ENCODE measurements at regions not wholly inside any gene's neighbourhood (a gene's known extent, or its start where the extent isn't known, plus 50 kb on each side); places are given as distances from the start of the nearest gene placed in this dataset.
"Not testable (repeated sequence)": the region's sequence is repeated elsewhere in the genome, so short reads cannot be mapped to it uniquely, and the experiment has no call there.

- intact Hi-C loops (cut with micrococcal nuclease; ENCODE audit: unreplicated experiment), result no loop called here
- no peak for DNase-seq (ENCODE audit: low spot score)
- Histone ChIP-seq H3K27me3 (replicated peaks; ENCODE audit: insufficient read depth, low read depth, low read length, poor library complexity) (no peaks in the 10 kb centered on the region), H3K4me3 (ENCODE audit: low read depth, low read length, poor library complexity, severe bottlenecking) (no peak overlapping the region), H3K9me3 (ENCODE audit: low read depth, low read length, poor library complexity, severe bottlenecking) (no peaks in the 10 kb centered on the region), H3K4me1 (ENCODE audit: insufficient read depth, low read length, poor library complexity, severe bottlenecking) (peaks cover 16% of the 10 kb centered on the region), H3K27ac (ENCODE audit: low read depth, low read length, poor library complexity, severe bottlenecking) (no peak overlapping the region), H3K36me3 (ENCODE audit: insufficient read depth, low read length, poor library complexity, severe bottlenecking) (no peaks in the 10 kb centered on the region)
- POLR2A ChIA-PET (ENCODE audit: low non-redundant PET), result interaction anchor here (0.6 kb wide), 1 partner anchor 10 kb away, joined by 4 read pairs; no protein-coding TSS in a partner anchor
- no TSS peak for BruUV-seq (replicated peaks)
- CTCF ChIA-PET, result interaction anchor here (0.6 to 0.7 kb wide), 2 partner anchors 45 to 904 kb away, joined by 4 to 5 read pairs; no protein-coding TSS in a partner anchor
- TF ChIP-seq CTCF (conservative IDR thresholded peaks at IDR 0.05; ENCODE audit: low read depth, low read length) (no peak), EZH2 (IDR thresholded peaks at IDR 0.05; ENCODE audit: borderline replicate concordance, low read depth, low read length, poor library complexity, severe bottlenecking) (no peak)
These were observed 51.3 kb upstream of the SUB1 start for GRCh38 chr5:32534041-32534440.

GRCh38 chr5:32531885-32532520 is 53.4 kb upstream of the SUB1 start:
- ChIA-PET POLR2A (ENCODE audit: low non-redundant PET) (interaction anchor here (0.7 to 0.9 kb wide), 2 partner anchors 58 to 81 kb away, joined by 3 read pairs; no protein-coding TSS in a partner anchor), CTCF (no interaction called here)
- Histone ChIP-seq H3K36me3 (ENCODE audit: insufficient read depth, low read length, poor library complexity, severe bottlenecking) (no peaks in the 10 kb centered on the region), H3K27me3 (replicated peaks; ENCODE audit: insufficient read depth, low read depth, low read length, poor library complexity) (no peaks in the 10 kb centered on the region), H3K4me1 (ENCODE audit: insufficient read depth, low read length, poor library complexity, severe bottlenecking) (peaks cover 13% of the 10 kb centered on the region), H3K27ac (ENCODE audit: low read depth, low read length, poor library complexity, severe bottlenecking) (no peak overlapping the region), H3K4me3 (ENCODE audit: low read depth, low read length, poor library complexity, severe bottlenecking) (no peak overlapping the region), H3K9me3 (ENCODE audit: low read depth, low read length, poor library complexity, severe bottlenecking) (no peaks in the 10 kb centered on the region)
- no peak for TF ChIP-seq EZH2 (IDR thresholded peaks at IDR 0.05; ENCODE audit: borderline replicate concordance, low read depth, low read length, poor library complexity, severe bottlenecking)
- no peak for TF ChIP-seq CTCF (conservative IDR thresholded peaks at IDR 0.05; ENCODE audit: low read depth, low read length)
- TSS peak; percentile 93 for BruUV-seq (replicated peaks)
- peak; percentile 24 for DNase-seq (ENCODE audit: low spot score)
- intact Hi-C loops (cut with micrococcal nuclease; ENCODE audit: unreplicated experiment), result loop anchor here (2.0 kb wide), 1 partner anchor 27 kb away; no protein-coding TSS in a partner anchor

GRCh38 chr5:32527321-32527720 is 58.0 kb upstream of the SUB1 start:
- H3K27ac ChIP-seq (ENCODE audit: low read depth, low read length, poor library complexity, severe bottlenecking); H3K9me3 ChIP-seq (ENCODE audit: low read depth, low read length, poor library complexity, severe bottlenecking); intact Hi-C loops (cut with micrococcal nuclease; ENCODE audit: unreplicated experiment); POLR2A ChIA-PET (ENCODE audit: low non-redundant PET); H3K27me3 ChIP-seq (replicated peaks; ENCODE audit: insufficient read depth, low read depth, low read length, poor library complexity); CTCF ChIA-PET; H3K4me3 ChIP-seq (ENCODE audit: low read depth, low read length, poor library complexity, severe bottlenecking); H3K36me3 ChIP-seq (ENCODE audit: insufficient read depth, low read length, poor library complexity, severe bottlenecking); BruUV-seq (replicated peaks); DNase-seq (ENCODE audit: low spot score): not testable (repeated sequence)
- H3K4me1 ChIP-seq (ENCODE audit: insufficient read depth, low read length, poor library complexity, severe bottlenecking), result peaks cover 12% of the 10 kb centered on the region

GRCh38 chr5:32526810-32527209 is 58.5 kb upstream of the SUB1 start:
- ChIA-PET POLR2A (ENCODE audit: low non-redundant PET) (no interaction called here), CTCF (no interaction called here)
- Histone ChIP-seq H3K27ac (ENCODE audit: low read depth, low read length, poor library complexity, severe bottlenecking) (no peak overlapping the region), H3K4me3 (ENCODE audit: low read depth, low read length, poor library complexity, severe bottlenecking) (no peak overlapping the region), H3K9me3 (ENCODE audit: low read depth, low read length, poor library complexity, severe bottlenecking) (no peaks in the 10 kb centered on the region), H3K4me1 (ENCODE audit: insufficient read depth, low read length, poor library complexity, severe bottlenecking) (peaks cover 7% of the 10 kb centered on the region), H3K36me3 (ENCODE audit: insufficient read depth, low read length, poor library complexity, severe bottlenecking) (no peaks in the 10 kb centered on the region), H3K27me3 (replicated peaks; ENCODE audit: insufficient read depth, low read depth, low read length, poor library complexity) (no peaks in the 10 kb centered on the region)
- TF ChIP-seq CTCF (conservative IDR thresholded peaks at IDR 0.05; ENCODE audit: low read depth, low read length) (no peak), EZH2 (IDR thresholded peaks at IDR 0.05; ENCODE audit: borderline replicate concordance, low read depth, low read length, poor library complexity, severe bottlenecking) (no peak)
- DNase-seq (ENCODE audit: low spot score), result no peak
- intact Hi-C loops (cut with micrococcal nuclease; ENCODE audit: unreplicated experiment), result no loop called here
- BruUV-seq (replicated peaks), result no TSS peak
